HEK293 (cell line): ENCODE measurements at regions not wholly inside any gene's neighbourhood (a gene's known extent, or its start where the extent isn't known, plus 50 kb on each side); places are given as distances from the start of the nearest gene placed in this dataset.

Experiments used
- HOXA7 ChIP-seq: sonication (generic); formaldehyde crosslinking; IDR thresholded peaks from 2 replicates; pipeline ENCODE4 v1.8.1; 2022; ENCODE audit warnings: missing genetic modification reagents, borderline replicate concordance
- ZNF561 ChIP-seq: fragments of 450-650 bp; IDR thresholded peaks from 2 replicates; pipeline ENCODE4 v1.5.1; 2018; ENCODE audit warnings: missing biosample characterization, missing genetic modification characterization, borderline replicate concordance

- TF ChIP-seq HOXA7 (CRISPR knock-in tag) (no peak), ZNF561 (tag by site-specific recombination) (no peak)
These were observed 200.6 kb upstream of the KLF3 start for GRCh38 chr4:38463268-38463958.
